OCI-LY1 (cell line): ENCODE measurements at regions not wholly inside any gene's neighbourhood (a gene's known extent, or its start where the extent isn't known, plus 50 kb on each side); places are given as distances from the start of the nearest gene placed in this dataset.

ENCODE experiments used
- H2AFZ ChIP-seq: fragments of 200-600 bp; sonication (generic), shearing (Covaris generic); 2 replicates; pipeline ENCODE4 v1.6.0; 2014; ENCODE audit warnings: antibody characterized with exemption, mild to moderate bottlenecking, low read length
- H3F3A ChIP-seq: fragments of 200-600 bp; sonication (generic), shearing (Covaris generic); 2 replicates; pipeline ENCODE4 v1.6.0; 2014; ENCODE audit warnings: mild to moderate bottlenecking, antibody characterized with exemption, low read length, moderate library complexity; ENCODE audit not compliant: insufficient read depth
- H3K27ac ChIP-seq: fragments of 200-600 bp; sonication (generic); 2 replicates; pipeline ENCODE4 v1.5.1; 2014; ENCODE audit warnings: low read length, mixed run types, mild to moderate bottlenecking, low read depth; ENCODE audit not compliant: poor library complexity, severe bottlenecking
- H3K27me3 ChIP-seq: fragments of 200-600 bp; sonication (generic); 2 replicates; pipeline ENCODE4 v1.6.0; 2014; ENCODE audit warnings: antibody characterized with exemption, mild to moderate bottlenecking, low read length, moderate library complexity; ENCODE audit not compliant: insufficient read depth
- H3K36me3 ChIP-seq: fragments of 200-600 bp; sonication (generic); 2 replicates; pipeline ENCODE4 v1.6.1; 2014; ENCODE audit warnings: mild to moderate bottlenecking, antibody characterized with exemption, low read length, moderate library complexity, mixed read lengths; ENCODE audit not compliant: insufficient read depth
- H3K4me1 ChIP-seq: fragments of 200-600 bp; sonication (generic); 2 replicates; pipeline ENCODE4 v1.5.1; 2014; ENCODE audit warnings: mild to moderate bottlenecking, low read length, moderate library complexity; ENCODE audit not compliant: insufficient read depth, severe bottlenecking
- H3K4me2 ChIP-seq: fragments of 200-600 bp; sonication (generic), shearing (Covaris generic); 2 replicates; pipeline ENCODE4 v1.6.1; 2014; ENCODE audit warnings: low read length
- H3K4me3 ChIP-seq: fragments of 200-600 bp; sonication (generic); 2 replicates; pipeline ENCODE4 v1.5.1; 2014; ENCODE audit warnings: low read length, low read depth, mild to moderate bottlenecking, mixed read lengths; ENCODE audit not compliant: poor library complexity, severe bottlenecking
- H3K79me2 ChIP-seq: fragments of 200-600 bp; shearing (Covaris generic); 2 replicates; pipeline ENCODE4 v1.6.1; 2016; ENCODE audit warnings: mixed run types, low read length, mixed read lengths; ENCODE audit not compliant: insufficient read depth
- H3K9ac ChIP-seq: fragments of 200-600 bp; sonication (generic), shearing (Covaris generic); 2 replicates; pipeline ENCODE4 v1.6.1; 2014; ENCODE audit warnings: mild to moderate bottlenecking, low read length, mixed read lengths
- H3K9me2 ChIP-seq: fragments of 200-600 bp; sonication (generic), shearing (Covaris generic); 2 replicates; pipeline ENCODE4 v1.6.1; 2014; ENCODE audit warnings: low read depth, mild to moderate bottlenecking, low read length, mixed read lengths
- H3K9me3 ChIP-seq: fragments of 200-600 bp; shearing (Covaris generic); 2 replicates; pipeline ENCODE4 v1.6.1; 2014; ENCODE audit warnings: low read length, mixed read lengths
- H4K20me1 ChIP-seq: fragments of 200-600 bp; sonication (generic), shearing (Covaris generic); 2 replicates; pipeline ENCODE4 v1.6.0; 2016; ENCODE audit warnings: mild to moderate bottlenecking, low read length; ENCODE audit not compliant: insufficient read depth
- EZH2 ChIP-seq: fragments of 200-600 bp; sonication (generic), shearing (Covaris generic); IDR thresholded peaks from 2 replicates; pipeline ENCODE4 v1.8.0; 2017; ENCODE audit warnings: borderline replicate concordance, mixed run types, mild to moderate bottlenecking, antibody characterized with exemption, low read length, moderate library complexity, mixed read lengths
- TF ChIP-seq, protein P1 (sequence below): fragments of 200-600 bp; sonication (generic), shearing (Covaris generic); IDR thresholded peaks from 2 replicates; pipeline ENCODE4 v1.5.1; 2017; ENCODE audit warnings: mild to moderate bottlenecking, antibody characterized with exemption, low read length, moderate library complexity, mixed read lengths

DNA sequence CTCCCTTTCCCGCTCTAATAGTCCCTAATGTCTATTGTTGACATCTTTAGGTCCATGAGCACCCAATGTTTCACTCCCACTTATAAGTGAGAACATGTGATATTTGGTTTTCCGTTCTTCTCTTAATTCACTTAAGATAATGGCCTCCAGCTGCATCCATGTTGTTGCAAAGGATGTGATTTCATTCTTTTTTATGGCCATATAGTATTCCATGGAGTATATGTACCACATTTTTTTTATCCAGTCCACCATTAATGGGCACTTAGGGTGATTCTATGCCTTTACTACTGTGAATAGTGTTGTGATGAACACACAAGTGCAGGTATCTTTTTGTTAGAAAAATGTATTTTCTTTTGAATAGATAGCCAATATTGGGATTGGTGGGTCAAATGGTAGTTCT lies 126.0 kb upstream of the RAB3GAP2 start:
- H3K27ac ChIP-seq, result no peak overlapping the region
- no peak overlapping the region for H3K9ac ChIP-seq
- no peaks in the 10 kb centered on the region for H3F3A ChIP-seq
- H3K9me2 ChIP-seq, result no peaks in the 10 kb centered on the region
- H3K27me3 ChIP-seq, result no peaks in the 10 kb centered on the region
- no peaks in the 10 kb centered on the region for H3K4me1 ChIP-seq
- TF ChIP-seq, protein P1, sequence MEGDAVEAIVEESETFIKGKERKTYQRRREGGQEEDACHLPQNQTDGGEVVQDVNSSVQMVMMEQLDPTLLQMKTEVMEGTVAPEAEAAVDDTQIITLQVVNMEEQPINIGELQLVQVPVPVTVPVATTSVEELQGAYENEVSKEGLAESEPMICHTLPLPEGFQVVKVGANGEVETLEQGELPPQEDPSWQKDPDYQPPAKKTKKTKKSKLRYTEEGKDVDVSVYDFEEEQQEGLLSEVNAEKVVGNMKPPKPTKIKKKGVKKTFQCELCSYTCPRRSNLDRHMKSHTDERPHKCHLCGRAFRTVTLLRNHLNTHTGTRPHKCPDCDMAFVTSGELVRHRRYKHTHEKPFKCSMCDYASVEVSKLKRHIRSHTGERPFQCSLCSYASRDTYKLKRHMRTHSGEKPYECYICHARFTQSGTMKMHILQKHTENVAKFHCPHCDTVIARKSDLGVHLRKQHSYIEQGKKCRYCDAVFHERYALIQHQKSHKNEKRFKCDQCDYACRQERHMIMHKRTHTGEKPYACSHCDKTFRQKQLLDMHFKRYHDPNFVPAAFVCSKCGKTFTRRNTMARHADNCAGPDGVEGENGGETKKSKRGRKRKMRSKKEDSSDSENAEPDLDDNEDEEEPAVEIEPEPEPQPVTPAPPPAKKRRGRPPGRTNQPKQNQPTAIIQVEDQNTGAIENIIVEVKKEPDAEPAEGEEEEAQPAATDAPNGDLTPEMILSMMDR, result no peak
- TF ChIP-seq EZH2, result no peak
- H3K36me3 ChIP-seq, result no peaks in the 10 kb centered on the region
- no peaks in the 10 kb centered on the region for H3K79me2 ChIP-seq
- H2AFZ ChIP-seq, result no peak overlapping the region
- H3K4me2 ChIP-seq, result no peak overlapping the region
- no peaks in the 10 kb centered on the region for H4K20me1 ChIP-seq
- H3K4me3 ChIP-seq, result no peak overlapping the region
- H3K9me3 ChIP-seq, result no peaks in the 10 kb centered on the region

DNA sequence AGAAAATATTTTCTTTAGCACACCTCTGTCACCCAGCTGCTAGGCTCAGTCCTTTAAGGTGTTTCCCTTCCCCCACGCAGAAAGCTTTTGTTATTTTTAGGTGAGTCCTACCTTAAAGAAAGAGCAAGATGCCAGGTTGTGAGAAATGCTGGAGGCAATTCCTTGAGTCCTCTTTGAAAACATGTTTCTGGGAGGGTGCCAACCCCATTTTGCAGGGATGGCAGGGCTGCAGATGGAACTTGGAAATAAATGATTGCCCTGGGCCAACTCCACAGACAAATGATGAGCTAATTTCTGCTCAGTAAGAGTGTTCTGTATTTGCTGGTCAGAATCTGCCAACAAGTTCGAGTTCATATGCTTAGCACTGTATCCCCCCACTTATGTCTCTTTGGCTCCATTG lies 119.2 kb upstream of the RAB3GAP2 start:
- TF ChIP-seq EZH2, result no peak
- TF ChIP-seq, protein P1, result no peak
- H3K9me3 ChIP-seq, result no peaks in the 10 kb centered on the region
- H3K4me2 ChIP-seq, result no peak overlapping the region
- H3K27ac ChIP-seq, result no peak overlapping the region
- H3K79me2 ChIP-seq, result no peaks in the 10 kb centered on the region
- no peaks in the 10 kb centered on the region for H4K20me1 ChIP-seq
- no peaks in the 10 kb centered on the region for H3K27me3 ChIP-seq
- H2AFZ ChIP-seq, result no peak overlapping the region
- no peaks in the 10 kb centered on the region for H3K36me3 ChIP-seq
- no peaks in the 10 kb centered on the region for H3F3A ChIP-seq
- no peaks in the 10 kb centered on the region for H3K9me2 ChIP-seq
- no peak overlapping the region for H3K9ac ChIP-seq
- no peak overlapping the region for H3K4me3 ChIP-seq
- H3K4me1 ChIP-seq, result no peaks in the 10 kb centered on the region

- Histone ChIP-seq H3K36me3 (no peaks in the 10 kb centered on the region), H3K79me2 (no peaks in the 10 kb centered on the region), H3K4me1 (no peaks in the 10 kb centered on the region), H4K20me1 (no peaks in the 10 kb centered on the region), H3K27me3 (no peaks in the 10 kb centered on the region), H3K4me2 (no peak overlapping the region), H3K4me3 (no peak overlapping the region), H3K9ac (no peak overlapping the region), H3K9me3 (no peaks in the 10 kb centered on the region), H3K27ac (no peak overlapping the region), H3F3A (no peaks in the 10 kb centered on the region), H3K9me2 (no peaks in the 10 kb centered on the region), H2AFZ (no peak overlapping the region)
- no peak for TF ChIP-seq EZH2
- TF ChIP-seq, protein P1, result no peak
Measured at GRCh38 chr1:220389634-220390033, 117.4 kb upstream of the RAB3GAP2 start.
